ENCODE measurements at regions not wholly inside any gene's neighbourhood (a gene's known extent, or its start where the extent isn't known, plus 50 kb on each side); places are given as distances from the start of the nearest gene placed in this dataset.

GRCh38 chr15:93228546-93228945 lies 139.5 kb upstream of the RGMA start:
- H3K9me3 Mint-ChIP-seq = peaks cover 0 to 1% of the 10 kb centered on the region in 2 donors
- H3K27ac Mint-ChIP-seq = no peak overlapping the region
- H3K4me1 Mint-ChIP-seq = no peaks in the 10 kb centered on the region
- no peak for ATAC-seq (replicated peaks)
- no peak for DNase-seq
- peaks cover 5 to 16% of the 10 kb centered on the region in 2 donors for H3K27me3 Mint-ChIP-seq
- H3K4me3 Mint-ChIP-seq = no peak overlapping the region
- no peaks in the 10 kb centered on the region for H3K36me3 Mint-ChIP-seq

GRCh38 chr15:93223803-93224202 lies 134.8 kb upstream of the RGMA start:
- Mint-ChIP-seq H3K27me3 (peaks cover 0 to 2% of the 10 kb centered on the region in 2 donors), H3K36me3 (no peaks in the 10 kb centered on the region), H3K9me3 (peaks cover 0 to 4% of the 10 kb centered on the region in 2 donors), H3K4me1 (no peaks in the 10 kb centered on the region), H3K27ac (no peak overlapping the region), H3K4me3 (no peak overlapping the region)
- no peak for ATAC-seq (replicated peaks)
- DNase-seq = no peak

DNA sequence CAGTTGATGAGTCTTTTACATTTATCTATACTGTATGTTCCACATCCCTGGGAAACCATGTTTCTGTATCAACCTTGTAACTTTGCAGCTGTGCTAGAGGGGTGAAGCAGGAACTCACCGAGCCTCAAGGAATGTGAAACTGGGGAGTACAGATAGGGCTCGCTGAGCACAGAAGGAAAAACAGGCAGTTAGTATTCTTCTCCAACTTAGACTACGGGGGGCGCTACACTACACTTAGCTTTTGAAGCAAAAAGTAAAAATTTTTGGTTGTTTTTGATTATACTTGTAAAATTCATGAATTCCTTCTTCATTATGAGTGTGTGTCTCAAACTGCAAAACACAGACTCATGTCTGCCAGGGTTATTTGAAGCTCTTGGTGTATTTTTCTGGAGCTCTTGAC lies 132.7 kb upstream of the RGMA start:
- Mint-ChIP-seq H3K27ac (no peak overlapping the region), H3K9me3 (peaks cover 0 to 4% of the 10 kb centered on the region in 2 donors), H3K36me3 (no peaks in the 10 kb centered on the region), H3K4me3 (no peak overlapping the region), H3K27me3 (no peaks in the 10 kb centered on the region), H3K4me1 (no peaks in the 10 kb centered on the region)
- DNase-seq (no peak), ATAC-seq (replicated peaks) (no peak)

DNA sequence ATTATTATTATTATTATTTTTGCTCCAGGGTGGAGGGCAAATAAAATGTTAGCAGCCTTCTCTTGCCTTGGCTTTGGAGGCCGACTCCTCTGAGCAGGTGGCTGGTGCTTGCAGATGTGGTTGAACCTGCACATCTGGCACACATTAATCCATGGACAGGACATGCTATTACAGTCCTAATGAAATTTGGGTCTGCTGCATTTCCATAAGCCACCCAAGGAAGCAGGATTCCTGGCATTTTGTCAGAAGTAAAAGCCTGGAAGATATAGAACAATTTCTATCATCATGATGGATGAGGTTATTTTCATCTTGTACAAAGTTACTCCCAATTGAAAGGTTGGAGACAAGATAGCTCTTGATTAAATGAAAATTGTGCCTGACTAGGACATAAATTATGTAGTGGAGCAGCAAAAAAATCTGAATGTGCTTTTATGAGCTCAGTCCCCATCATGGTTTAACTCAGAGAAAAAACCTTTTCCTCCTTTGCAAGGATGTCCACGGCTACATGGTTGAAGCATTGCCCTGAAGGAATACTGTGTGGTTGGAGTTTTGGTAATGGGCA lies 130.9 kb upstream of the RGMA start:
- H3K27me3 Mint-ChIP-seq = no peaks in the 10 kb centered on the region
- H3K9me3 Mint-ChIP-seq = peaks cover 0 to 3% of the 10 kb centered on the region in 2 donors
- ATAC-seq (replicated peaks) (no peak), DNase-seq (no peak)
- no peak overlapping the region for H3K27ac Mint-ChIP-seq
- H3K36me3 Mint-ChIP-seq = no peaks in the 10 kb centered on the region
- H3K4me1 Mint-ChIP-seq = no peaks in the 10 kb centered on the region
- no peak overlapping the region for H3K4me3 Mint-ChIP-seq

GRCh38 chr15:93217343-93217742 lies 128.3 kb upstream of the RGMA start:
- DNase-seq = no peak
- Mint-ChIP-seq H3K4me3 (no peak overlapping the region), H3K4me1 (no peaks in the 10 kb centered on the region), H3K27me3 (peaks cover 0 to 5% of the 10 kb centered on the region in 2 donors), H3K36me3 (no peaks in the 10 kb centered on the region), H3K9me3 (peaks cover 0 to 6% of the 10 kb centered on the region in 2 donors), H3K27ac (no peak overlapping the region)
- ATAC-seq (replicated peaks) = no peak

DNA sequence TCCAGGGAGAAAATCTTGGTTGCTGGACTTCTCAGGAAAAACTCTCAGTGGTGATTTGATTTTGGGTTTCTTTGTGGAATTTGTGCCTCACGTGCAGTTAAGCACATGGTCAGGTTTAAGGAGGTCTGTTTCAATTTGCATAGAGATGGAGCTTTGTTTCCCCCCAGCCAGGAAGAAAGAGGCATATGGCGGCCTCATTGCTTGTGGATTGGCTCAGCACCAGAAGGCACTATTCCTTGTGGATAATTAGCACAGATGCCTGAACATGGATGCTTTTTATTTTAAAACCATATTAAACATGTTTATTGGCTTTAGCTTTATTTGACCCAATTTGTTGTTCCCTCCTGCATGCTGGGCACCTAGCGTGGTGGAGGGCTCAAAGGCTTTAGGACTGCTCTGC lies 125.1 kb upstream of the RGMA start:
- DNase-seq (no peak), ATAC-seq (replicated peaks) (no peak)
- H3K27me3 Mint-ChIP-seq = peaks cover 0 to 5% of the 10 kb centered on the region in 2 donors
- no peak overlapping the region for H3K4me3 Mint-ChIP-seq
- H3K36me3 Mint-ChIP-seq = no peaks in the 10 kb centered on the region
- H3K27ac Mint-ChIP-seq = no peak overlapping the region
- H3K9me3 Mint-ChIP-seq = peaks cover 3 to 4% of the 10 kb centered on the region in 2 donors
- no peaks in the 10 kb centered on the region for H3K4me1 Mint-ChIP-seq

GRCh38 chr15:93213281-93213680 lies 124.3 kb upstream of the RGMA start:
- peaks cover 0 to 5% of the 10 kb centered on the region in 2 donors for H3K27me3 Mint-ChIP-seq
- H3K27ac Mint-ChIP-seq = no peak overlapping the region
- H3K36me3 Mint-ChIP-seq = no peaks in the 10 kb centered on the region
- H3K4me1 Mint-ChIP-seq = no peaks in the 10 kb centered on the region
- no peak overlapping the region for H3K4me3 Mint-ChIP-seq
- peaks cover 3 to 4% of the 10 kb centered on the region in 2 donors for H3K9me3 Mint-ChIP-seq
- DNase-seq = no peak
- no peak for ATAC-seq (replicated peaks)

GRCh38 chr15:93212578-93212977 lies 123.6 kb upstream of the RGMA start:
- Mint-ChIP-seq H3K36me3 (no peaks in the 10 kb centered on the region), H3K27ac (no peak overlapping the region), H3K4me1 (no peaks in the 10 kb centered on the region), H3K9me3 (peaks cover 3 to 4% of the 10 kb centered on the region in 2 donors), H3K27me3 (peaks cover 0 to 5% of the 10 kb centered on the region in 2 donors), H3K4me3 (no peak overlapping the region)
- DNase-seq = no peak
- no peak for ATAC-seq (replicated peaks)

DNA sequence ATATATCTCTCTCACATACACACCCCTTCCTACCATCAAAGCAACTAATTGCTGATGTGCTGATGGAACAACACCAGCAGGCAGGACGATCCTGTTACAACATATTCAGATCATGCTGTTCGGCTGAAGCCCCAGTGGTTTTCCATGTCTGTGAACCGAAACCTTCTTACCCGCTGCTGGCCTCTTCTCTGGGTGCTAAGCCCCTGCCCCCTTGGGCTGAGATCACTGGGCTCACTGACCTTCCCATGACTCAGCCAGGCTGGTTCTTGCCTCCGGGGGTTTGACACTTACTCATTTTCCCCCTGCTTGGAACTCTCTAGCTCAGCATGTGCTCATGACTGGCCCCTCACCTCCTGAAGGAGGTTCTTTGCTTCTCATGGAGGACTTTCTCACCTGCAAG lies 122.0 kb upstream of the RGMA start:
- Mint-ChIP-seq H3K27me3 (peaks cover 0 to 5% of the 10 kb centered on the region in 2 donors), H3K9me3 (peaks cover 3 to 4% of the 10 kb centered on the region in 2 donors), H3K36me3 (no peaks in the 10 kb centered on the region), H3K27ac (no peak overlapping the region), H3K4me3 (no peak overlapping the region), H3K4me1 (no peaks in the 10 kb centered on the region)
- ATAC-seq (replicated peaks) (no peak), DNase-seq (no peak)

DNA sequence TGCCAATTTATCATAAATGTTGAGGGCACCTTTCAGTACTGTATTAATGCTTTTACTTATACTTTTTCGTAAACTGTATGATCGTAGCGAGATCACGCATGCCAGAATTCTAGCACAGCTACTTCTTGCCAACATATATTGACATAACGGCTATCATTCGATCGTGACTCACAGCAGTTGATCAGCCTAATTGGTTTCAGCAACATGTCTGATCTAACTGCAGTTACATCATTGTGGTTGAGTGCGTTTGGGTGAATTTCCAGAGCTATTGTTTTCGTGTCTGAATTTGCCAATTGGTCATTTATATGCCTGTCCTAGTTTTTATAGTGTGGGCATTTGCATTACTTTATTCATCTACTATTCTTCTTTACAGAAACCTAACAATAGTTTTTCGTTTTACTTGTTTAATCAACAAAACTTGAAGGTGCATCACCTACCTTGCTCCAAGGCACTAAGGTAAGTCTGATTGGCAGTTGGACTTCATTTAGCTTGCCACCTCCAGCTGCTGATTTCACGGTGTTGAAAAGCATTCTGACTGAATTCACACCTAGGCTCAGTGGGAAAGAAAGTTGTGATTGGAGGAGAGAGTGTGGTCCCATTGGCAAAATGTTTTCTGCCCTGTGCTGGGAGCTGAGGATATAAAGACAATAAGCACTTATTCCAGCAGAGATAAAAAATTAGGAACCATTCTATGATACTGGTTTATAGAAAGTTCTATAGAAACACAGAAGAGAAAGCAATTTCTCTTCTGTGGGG lies 120.9 kb upstream of the RGMA start:
- H3K27me3 Mint-ChIP-seq = peaks cover 0 to 5% of the 10 kb centered on the region in 2 donors
- H3K36me3 Mint-ChIP-seq = no peaks in the 10 kb centered on the region
- H3K4me3 Mint-ChIP-seq = no peak overlapping the region
- DNase-seq (no peak), ATAC-seq (replicated peaks) (no peak)
- no peaks in the 10 kb centered on the region for H3K4me1 Mint-ChIP-seq
- peaks cover 4% of the 10 kb centered on the region in 2 donors for H3K9me3 Mint-ChIP-seq
- no peak overlapping the region for H3K27ac Mint-ChIP-seq

DNA sequence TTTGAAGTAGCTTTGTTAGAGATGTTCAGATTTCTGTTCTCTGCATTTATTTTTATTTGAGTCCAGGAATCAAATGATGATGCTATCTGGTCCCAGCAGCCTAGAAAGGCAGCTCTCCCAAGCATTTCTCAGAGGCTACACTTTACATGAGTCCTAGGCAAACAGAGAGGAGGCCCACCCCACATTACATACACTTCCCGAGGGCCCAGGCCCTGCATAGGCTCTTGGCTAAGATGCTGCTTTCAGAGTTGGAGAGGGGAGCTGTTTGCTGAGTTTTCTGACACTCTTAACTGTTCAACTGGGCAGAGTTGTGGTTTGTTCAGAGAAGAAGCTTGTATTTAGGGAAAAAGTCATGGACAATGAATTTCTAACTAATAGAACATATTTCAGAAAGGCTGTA lies 117.9 kb upstream of the RGMA start:
- Mint-ChIP-seq H3K9me3 (peaks cover 3 to 13% of the 10 kb centered on the region in 2 donors), H3K27ac (no peak overlapping the region), H3K4me1 (no peaks in the 10 kb centered on the region), H3K4me3 (no peak overlapping the region), H3K36me3 (no peaks in the 10 kb centered on the region), H3K27me3 (no peaks in the 10 kb centered on the region)
- DNase-seq (no peak), ATAC-seq (replicated peaks) (no peak)

GRCh38 chr15:93205413-93205812 lies 116.4 kb upstream of the RGMA start:
- no peaks in the 10 kb centered on the region for H3K36me3 Mint-ChIP-seq
- H3K27me3 Mint-ChIP-seq = peaks cover 0 to 3% of the 10 kb centered on the region in 2 donors
- ATAC-seq (replicated peaks) (no peak), DNase-seq (no peak)
- peaks cover 3 to 9% of the 10 kb centered on the region in 2 donors for H3K9me3 Mint-ChIP-seq
- no peak overlapping the region for H3K27ac Mint-ChIP-seq
- H3K4me3 Mint-ChIP-seq = no peak overlapping the region
- H3K4me1 Mint-ChIP-seq = no peaks in the 10 kb centered on the region

DNA sequence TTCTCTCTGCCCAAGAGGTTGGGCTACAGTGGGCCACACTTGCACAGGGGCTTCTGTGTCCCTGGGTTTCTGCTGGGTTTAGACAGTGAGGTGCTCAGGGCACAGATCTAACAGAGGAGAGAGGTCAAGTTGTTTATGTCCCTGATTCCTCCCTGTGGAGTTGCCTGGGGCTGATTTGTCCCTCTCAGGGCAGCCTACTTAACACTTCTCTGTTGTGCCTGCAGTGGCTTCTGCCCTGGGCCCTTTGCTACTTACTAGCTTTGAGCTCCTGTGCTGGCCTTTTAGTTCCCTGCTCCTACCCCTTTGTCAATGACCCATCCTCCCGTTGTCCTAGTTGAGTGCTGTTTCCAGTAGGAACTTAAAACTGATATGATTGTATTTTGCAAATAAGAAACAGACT lies 114.0 kb upstream of the RGMA start:
- DNase-seq (no peak), ATAC-seq (replicated peaks) (no peak)
- Mint-ChIP-seq H3K36me3 (no peaks in the 10 kb centered on the region), H3K27ac (no peak overlapping the region), H3K9me3 (peaks cover 9 to 17% of the 10 kb centered on the region in 2 donors), H3K4me1 (no peaks in the 10 kb centered on the region), H3K4me3 (no peak overlapping the region), H3K27me3 (peaks cover 0 to 13% of the 10 kb centered on the region in 2 donors)

GRCh38 chr15:93202405-93202804 lies 113.4 kb upstream of the RGMA start:
- DNase-seq (no peak), ATAC-seq (replicated peaks) (no peak)
- Mint-ChIP-seq H3K4me1 (no peaks in the 10 kb centered on the region), H3K27me3 (peaks cover 3 to 13% of the 10 kb centered on the region in 2 donors), H3K4me3 (no peak overlapping the region), H3K36me3 (no peaks in the 10 kb centered on the region), H3K9me3 (peaks cover 10 to 18% of the 10 kb centered on the region in 2 donors), H3K27ac (no peak overlapping the region)

GRCh38 chr15:93201940-93202339 lies 112.9 kb upstream of the RGMA start:
- ATAC-seq (replicated peaks) (no peak), DNase-seq (no peak)
- Mint-ChIP-seq H3K27me3 (peaks cover 6 to 13% of the 10 kb centered on the region in 2 donors), H3K4me3 (no peak overlapping the region), H3K4me1 (no peaks in the 10 kb centered on the region), H3K36me3 (no peaks in the 10 kb centered on the region), H3K27ac (no peak overlapping the region), H3K9me3 (peaks cover 10 to 21% of the 10 kb centered on the region in 2 donors)

Data from stimulated activated naive B cell treated with anti-CD40 and anti-IgM and Interleukin-4, amounts not matched to agents 10 μg/mL and 1 μg/mL and 100 μg/mL, for 72 hours (primary cell).